ENCODE measurements at regions not wholly inside any gene's neighbourhood (a gene's known extent, or its start where the extent isn't known, plus 50 kb on each side); places are given as distances from the start of the nearest gene placed in this dataset.
"Not testable (repeated sequence)": the region's sequence is repeated elsewhere in the genome, so short reads cannot be mapped to it uniquely, and the experiment has no call there.

DNA sequence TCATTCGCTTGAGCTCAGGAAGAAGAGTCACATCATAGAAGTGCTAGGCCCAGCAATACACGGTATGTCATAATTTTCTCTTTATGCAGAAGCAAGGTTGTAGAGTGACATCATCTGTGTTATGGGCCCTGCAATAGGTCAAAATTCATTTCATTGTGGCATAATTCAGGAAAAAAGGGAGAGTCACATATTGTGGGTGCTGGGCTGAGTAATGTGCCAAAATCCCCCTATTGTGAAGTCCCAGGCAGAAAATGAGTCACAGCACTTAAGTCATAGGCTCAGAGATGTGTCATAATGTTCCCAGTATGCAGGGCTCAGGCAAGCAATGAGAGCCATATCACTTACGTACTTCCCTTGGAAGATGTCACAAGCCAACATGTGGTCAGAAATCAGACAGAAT is 1092.6 kb upstream of the AMELY start:
- CTCF ChIA-PET (ENCODE audit: unreplicated experiment): no interaction called here
- no peak overlapping the region for H3K4me3 ChIP-seq (ENCODE audit: low read depth, low read length, poor library complexity, severe bottlenecking)
- no TSS peak for BruUV-seq (replicated peaks)
- H3K4me1 ChIP-seq (ENCODE audit: insufficient read depth, low read length, poor library complexity, severe bottlenecking): no peaks in the 10 kb centered on the region
- H3K79me2 ChIP-seq (ENCODE audit: insufficient read depth, low read depth, low read length): no peaks in the 10 kb centered on the region
- POLR2A ChIA-PET: no interaction called here
- H3K27ac ChIP-seq (ENCODE audit: low read depth, low read length, poor library complexity, severe bottlenecking): no peak overlapping the region
- H4K20me1 ChIP-seq (ENCODE audit: insufficient read depth, low read length): no peaks in the 10 kb centered on the region
- intact Hi-C loops (cut with micrococcal nuclease; ENCODE audit: unreplicated experiment): no loop called here
- TF ChIP-seq, protein P1, sequence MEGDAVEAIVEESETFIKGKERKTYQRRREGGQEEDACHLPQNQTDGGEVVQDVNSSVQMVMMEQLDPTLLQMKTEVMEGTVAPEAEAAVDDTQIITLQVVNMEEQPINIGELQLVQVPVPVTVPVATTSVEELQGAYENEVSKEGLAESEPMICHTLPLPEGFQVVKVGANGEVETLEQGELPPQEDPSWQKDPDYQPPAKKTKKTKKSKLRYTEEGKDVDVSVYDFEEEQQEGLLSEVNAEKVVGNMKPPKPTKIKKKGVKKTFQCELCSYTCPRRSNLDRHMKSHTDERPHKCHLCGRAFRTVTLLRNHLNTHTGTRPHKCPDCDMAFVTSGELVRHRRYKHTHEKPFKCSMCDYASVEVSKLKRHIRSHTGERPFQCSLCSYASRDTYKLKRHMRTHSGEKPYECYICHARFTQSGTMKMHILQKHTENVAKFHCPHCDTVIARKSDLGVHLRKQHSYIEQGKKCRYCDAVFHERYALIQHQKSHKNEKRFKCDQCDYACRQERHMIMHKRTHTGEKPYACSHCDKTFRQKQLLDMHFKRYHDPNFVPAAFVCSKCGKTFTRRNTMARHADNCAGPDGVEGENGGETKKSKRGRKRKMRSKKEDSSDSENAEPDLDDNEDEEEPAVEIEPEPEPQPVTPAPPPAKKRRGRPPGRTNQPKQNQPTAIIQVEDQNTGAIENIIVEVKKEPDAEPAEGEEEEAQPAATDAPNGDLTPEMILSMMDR (conservative IDR thresholded peaks at IDR 0.05; ENCODE audit: low read length): no peak
- no peak for TF ChIP-seq EZH2phosphoT487 (IDR thresholded peaks at IDR 0.05; ENCODE audit: borderline replicate concordance, low read depth, low read length)
- no peaks in the 10 kb centered on the region for H3K9me3 ChIP-seq (ENCODE audit: low read length)
- no peak overlapping the region for H3K4me2 ChIP-seq (ENCODE audit: low read length)
- no peak for DNase-seq (ENCODE audit: low spot score)
- no peak overlapping the region for H2AFZ ChIP-seq (ENCODE audit: low read length)
- no peaks in the 10 kb centered on the region for H3K9me2 ChIP-seq (ENCODE audit: insufficient read depth, low read length)
- H3K36me3 ChIP-seq (ENCODE audit: insufficient read depth, low read length): no peaks in the 10 kb centered on the region

GRCh38 chrY:7996726-7997125 is 1085.2 kb upstream of the AMELY start:
- intact Hi-C loops (cut with micrococcal nuclease; ENCODE audit: unreplicated experiment): no loop called here
- ChIA-PET POLR2A (no interaction called here), CTCF (ENCODE audit: unreplicated experiment) (no interaction called here)
- Histone ChIP-seq H3K4me3 (ENCODE audit: low read depth, low read length, poor library complexity, severe bottlenecking) (no peak overlapping the region), H3K79me2 (ENCODE audit: insufficient read depth, low read depth, low read length) (no peaks in the 10 kb centered on the region), H4K20me1 (ENCODE audit: insufficient read depth, low read length) (no peaks in the 10 kb centered on the region), H2AFZ (ENCODE audit: low read length) (no peak overlapping the region), H3K36me3 (ENCODE audit: insufficient read depth, low read length) (no peaks in the 10 kb centered on the region), H3K27ac (ENCODE audit: low read depth, low read length, poor library complexity, severe bottlenecking) (no peak overlapping the region), H3K9me3 (ENCODE audit: low read length) (no peaks in the 10 kb centered on the region), H3K4me2 (ENCODE audit: low read length) (no peak overlapping the region), H3K4me1 (ENCODE audit: insufficient read depth, low read length, poor library complexity, severe bottlenecking) (no peaks in the 10 kb centered on the region), H3K9me2 (ENCODE audit: insufficient read depth, low read length) (no peaks in the 10 kb centered on the region)
- DNase-seq (ENCODE audit: low spot score): no peak
- BruUV-seq (replicated peaks): no TSS peak
- TF ChIP-seq, protein P1 (conservative IDR thresholded peaks at IDR 0.05; ENCODE audit: low read length): no peak
- TF ChIP-seq EZH2phosphoT487 (IDR thresholded peaks at IDR 0.05; ENCODE audit: borderline replicate concordance, low read depth, low read length): no peak

- H4K20me1 ChIP-seq (ENCODE audit: insufficient read depth, low read length); DNase-seq (ENCODE audit: low spot score); H3K36me3 ChIP-seq (ENCODE audit: insufficient read depth, low read length); H3K4me2 ChIP-seq (ENCODE audit: low read length); H3K4me1 ChIP-seq (ENCODE audit: insufficient read depth, low read length, poor library complexity, severe bottlenecking); H2AFZ ChIP-seq (ENCODE audit: low read length); CTCF ChIA-PET (ENCODE audit: unreplicated experiment); intact Hi-C loops (cut with micrococcal nuclease; ENCODE audit: unreplicated experiment); BruUV-seq (replicated peaks); H3K4me3 ChIP-seq (ENCODE audit: low read depth, low read length, poor library complexity, severe bottlenecking); H3K79me2 ChIP-seq (ENCODE audit: insufficient read depth, low read depth, low read length); H3K9me3 ChIP-seq (ENCODE audit: low read length); POLR2A ChIA-PET; H3K9me2 ChIP-seq (ENCODE audit: insufficient read depth, low read length); H3K27ac ChIP-seq (ENCODE audit: low read depth, low read length, poor library complexity, severe bottlenecking): not testable (repeated sequence)
Observed at GRCh38 chrY:7994781-7995180, 1083.2 kb upstream of the AMELY start.

All from OCI-LY7 (cell line).